8988T (cell line): ENCODE measurements at regions not wholly inside any gene's neighbourhood (a gene's known extent, or its start where the extent isn't known, plus 50 kb on each side); places are given as distances from the start of the nearest gene placed in this dataset.
"Not testable (repeated sequence)": the region's sequence is repeated elsewhere in the genome, so short reads cannot be mapped to it uniquely, and the experiment has no call there.

Experiments used
- DNase-seq: peaks from one replicate; pipeline ENCODE4 v3.0.0; 2011

GRCh38 chr13:108074429-108074828 is 140.9 kb downstream of the LIG4 start:
- DNase-seq, result not testable (repeated sequence)

GRCh38 chr13:108070925-108071324 is 144.4 kb downstream of the LIG4 start:
- DNase-seq, result no peak

DNA sequence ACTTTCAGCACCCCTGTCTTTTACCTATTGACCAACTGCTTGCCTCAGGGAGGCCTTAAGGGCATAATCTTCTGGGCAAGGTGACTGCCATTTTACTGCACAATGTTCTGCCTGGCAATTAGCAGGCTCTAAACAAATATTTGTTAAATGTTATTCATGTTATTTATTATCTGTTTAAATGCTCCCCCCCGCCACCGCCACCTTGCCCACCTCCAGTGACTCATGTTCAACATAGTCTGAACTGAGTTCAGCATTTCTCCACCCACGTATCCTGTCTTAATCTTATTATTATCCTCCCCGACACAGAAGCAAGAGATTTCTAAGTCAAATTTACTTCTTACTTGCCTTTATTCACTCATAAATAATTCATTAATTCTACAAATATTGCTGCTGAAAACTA is 144.8 kb downstream of the LIG4 start:
- no peak for DNase-seq

DNA sequence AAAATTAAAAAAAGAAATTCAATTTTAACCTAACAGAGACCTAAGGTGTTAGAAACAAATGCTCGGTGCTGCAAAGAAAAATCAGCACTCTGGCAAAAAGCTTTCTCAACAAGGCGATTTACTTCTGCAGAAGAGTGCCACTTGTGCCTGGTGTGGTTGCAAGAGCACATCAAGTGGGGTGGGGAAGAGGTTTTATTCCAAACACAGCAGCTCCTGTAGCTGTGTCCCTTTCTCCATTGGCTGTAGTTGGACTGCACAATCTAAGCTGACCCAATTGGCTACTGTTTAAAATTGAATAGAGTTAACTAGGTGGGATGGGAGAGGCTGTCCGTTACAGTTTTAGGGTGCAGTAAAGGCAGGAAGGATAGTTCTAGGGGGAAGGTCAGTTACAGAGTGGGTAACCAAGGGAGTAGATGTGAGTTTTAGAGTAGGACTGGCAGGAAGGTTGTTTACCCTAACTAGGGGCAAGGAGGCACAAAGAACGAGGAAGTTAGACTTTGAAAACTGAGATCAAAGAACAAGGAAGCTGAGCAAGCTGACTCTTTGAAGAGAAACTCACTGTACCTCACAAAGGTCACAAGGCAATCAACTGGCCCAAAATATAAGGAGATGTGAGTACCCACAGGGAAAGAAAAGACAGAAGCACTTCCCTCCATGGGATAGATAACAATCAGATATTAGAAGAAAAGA is 145.7 kb downstream of the LIG4 start:
- DNase-seq, result no peak

DNA sequence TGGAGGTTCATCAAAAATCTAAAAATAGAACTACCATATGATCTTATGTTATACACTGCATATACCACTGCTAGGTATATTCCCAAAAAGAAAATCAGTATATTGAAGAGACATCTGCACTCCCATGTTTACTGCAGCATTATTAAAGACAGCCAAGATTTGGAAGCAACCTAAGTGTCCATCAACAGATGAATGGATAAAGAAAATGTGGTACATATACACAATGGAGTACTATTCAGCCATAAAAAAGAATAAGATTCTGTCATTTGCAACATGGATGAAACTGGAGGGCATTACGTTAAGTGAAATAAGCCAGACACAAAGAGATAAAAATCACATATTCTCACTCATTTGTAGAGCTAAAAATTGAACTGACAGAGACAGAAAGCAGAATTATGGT is 151.0 kb downstream of the LIG4 start:
- not testable (repeated sequence) for DNase-seq

GRCh38 chr13:108060111-108060510 is 155.2 kb downstream of the LIG4 start:
- DNase-seq, result no peak

- no peak for DNase-seq
Measured at GRCh38 chr13:108056278-108056677, 159.1 kb downstream of the LIG4 start.

DNA sequence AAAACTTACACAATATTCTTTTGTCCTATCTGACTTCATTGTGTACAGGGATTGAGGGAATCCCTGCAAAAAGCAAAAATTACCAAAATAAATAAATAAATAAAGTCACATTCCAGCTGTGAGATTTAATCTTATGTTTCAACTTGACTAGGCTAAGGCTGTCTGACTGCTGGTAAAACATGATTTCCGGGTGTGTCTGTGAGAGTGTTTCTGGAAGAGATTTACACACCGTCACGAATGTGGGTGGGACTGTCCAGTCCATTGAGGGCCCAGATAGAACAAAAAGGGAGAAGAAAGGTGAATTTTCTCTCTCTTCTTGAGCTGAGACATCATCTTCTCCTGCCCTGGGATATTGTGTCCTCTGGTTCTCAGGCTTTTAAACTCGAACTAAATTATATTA is 166.1 kb downstream of the LIG4 start:
- no peak for DNase-seq

GRCh38 chr13:108044954-108045353 is 170.4 kb downstream of the LIG4 start:
- DNase-seq, result no peak

GRCh38 chr13:108042866-108043265 is 172.5 kb downstream of the LIG4 start:
- not testable (repeated sequence) for DNase-seq

GRCh38 chr13:108037348-108037747 is 178.0 kb downstream of the LIG4 start:
- no peak for DNase-seq

- DNase-seq, result no peak
Measured at GRCh38 chr13:108036411-108036932, 178.9 kb downstream of the LIG4 start.

GRCh38 chr13:108034909-108035410 is 180.4 kb downstream of the LIG4 start:
- no peak for DNase-seq

GRCh38 chr13:108033800-108034707 is 181.3 kb downstream of the LIG4 start:
- DNase-seq, result no peak

DNA sequence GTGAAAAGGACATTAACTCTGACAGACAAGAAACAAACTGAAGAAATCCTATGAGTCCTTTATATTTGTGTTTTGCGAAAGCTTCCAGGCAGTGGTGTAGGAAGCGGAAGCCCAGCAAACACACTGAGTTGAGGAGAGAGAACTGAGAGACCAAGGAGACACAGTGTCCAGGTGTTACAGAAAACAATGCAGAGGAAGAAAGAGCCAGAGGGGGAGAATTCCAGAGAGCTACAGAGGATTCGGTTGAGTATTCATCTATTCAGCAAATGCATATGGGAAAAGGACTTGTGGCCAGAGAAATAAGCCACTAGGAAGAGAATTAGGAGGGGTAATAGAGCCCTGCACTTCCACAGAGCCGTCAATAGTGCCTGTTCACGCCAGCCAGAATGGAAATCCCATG is 183.5 kb downstream of the LIG4 start:
- DNase-seq, result no peak

DNA sequence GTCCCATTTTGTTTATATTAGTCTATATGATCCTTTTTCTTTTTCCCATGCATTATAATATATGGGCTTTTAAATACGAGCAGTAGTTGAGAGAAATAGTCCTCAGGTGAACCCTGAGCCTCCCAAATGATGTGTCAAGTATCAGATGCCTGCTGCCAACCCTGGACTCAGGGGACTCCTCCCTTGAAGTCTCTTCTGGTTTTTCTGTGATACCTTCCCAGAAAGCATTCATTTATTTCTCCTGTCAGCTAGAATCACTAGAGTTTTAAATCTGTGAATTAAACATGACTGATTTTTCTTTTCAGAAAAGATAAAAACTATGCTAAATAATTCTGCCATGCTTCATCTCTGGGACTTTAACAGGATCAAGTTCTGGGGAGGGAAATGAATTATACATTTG is 184.6 kb downstream of the LIG4 start:
- no peak for DNase-seq

- no peak for DNase-seq
Measured at GRCh38 chr13:108026680-108027410, 188.5 kb downstream of the LIG4 start.

- DNase-seq, result no peak
Measured at GRCh38 chr13:108020027-108020426, 195.3 kb downstream of the LIG4 start.

DNA sequence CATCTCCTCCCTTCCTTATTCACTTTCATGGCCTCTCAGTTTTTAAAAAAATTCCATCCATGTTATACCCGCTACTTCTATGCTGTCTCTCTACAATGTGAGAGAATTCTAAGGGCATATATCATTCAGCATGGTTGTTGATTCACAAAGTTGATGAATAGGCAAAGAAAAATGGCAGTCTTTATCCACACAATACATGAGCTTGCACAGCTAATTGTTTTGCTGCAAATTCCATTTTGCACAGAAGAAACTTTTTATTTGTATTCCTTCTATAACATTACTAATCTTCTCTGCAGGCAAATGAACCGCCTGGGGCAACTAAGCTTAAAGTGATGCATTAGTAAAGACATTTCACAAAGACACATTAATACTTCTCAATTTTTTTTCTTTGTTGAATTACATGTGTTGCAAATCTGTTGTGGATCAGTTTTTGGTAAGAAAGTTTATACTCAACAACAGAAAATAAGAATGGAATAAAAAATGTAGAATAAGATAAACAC is 196.9 kb downstream of the LIG4 start:
- DNase-seq, result no peak

DNA sequence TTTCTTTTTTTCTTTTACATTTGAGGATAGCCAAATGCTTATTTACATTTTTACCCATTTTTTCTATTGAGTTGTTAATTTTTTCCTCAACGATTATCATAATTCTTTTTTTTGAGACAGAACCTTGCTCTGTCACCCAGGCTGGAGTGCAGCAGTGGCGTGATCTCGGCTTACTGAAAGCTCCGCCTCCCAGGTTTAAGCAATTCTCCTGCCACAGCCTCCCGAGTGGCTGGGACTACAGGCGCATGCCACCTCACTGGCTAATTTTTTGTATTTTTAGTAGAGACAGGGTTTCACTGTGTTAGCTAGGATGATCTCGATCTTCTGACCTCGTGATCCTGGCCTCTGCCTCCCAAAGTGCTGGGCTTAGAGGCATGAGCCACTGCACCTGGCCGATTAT is 208.7 kb downstream of the LIG4 start:
- DNase-seq, result no peak

- DNase-seq, result no peak
Measured at GRCh38 chr13:108005231-108005630, 210.1 kb downstream of the LIG4 start.

GRCh38 chr13:108003626-108004025 is 211.7 kb downstream of the LIG4 start:
- DNase-seq, result no peak

DNA sequence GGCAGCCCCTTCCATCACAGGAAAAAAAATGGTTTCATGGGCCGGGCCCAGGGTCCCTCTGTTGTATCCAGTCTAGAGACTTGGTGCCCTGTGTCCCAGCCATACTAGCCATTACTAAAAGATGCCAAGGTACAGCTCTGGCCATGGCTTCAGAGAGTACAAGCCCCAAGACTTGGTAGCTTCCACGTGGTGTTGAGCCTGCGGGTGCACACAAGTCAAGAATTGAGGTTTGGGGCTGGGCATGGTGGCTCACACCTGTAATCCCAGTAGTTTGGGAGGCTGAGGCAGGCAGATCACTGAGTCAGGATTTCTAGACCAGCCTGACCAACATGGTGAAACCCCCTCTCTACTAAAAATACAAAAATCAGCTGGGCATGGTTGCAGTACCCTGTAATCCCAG is 214.3 kb downstream of the LIG4 start:
- DNase-seq, result no peak
